GM23248 (cell line): ENCODE measurements at regions not wholly inside any gene's neighbourhood (a gene's known extent, or its start where the extent isn't known, plus 50 kb on each side); places are given as distances from the start of the nearest gene placed in this dataset.
A peak's percentile ranks its signal among the peaks of the same experiment; 100 is the strongest.

Experiments used
- DNase-seq: peaks from one replicate; pipeline ENCODE4 v3.0.0-alpha.2; 2015
- H2AFZ ChIP-seq: fragments of 200-600 bp; sonication (generic); 2 replicates; pipeline ENCODE4 v1.6.1; 2016; ENCODE audit warnings: antibody characterized with exemption
- H3F3A ChIP-seq: fragments of 200-600 bp; sonication (generic); 2 replicates; pipeline ENCODE4 v1.6.1; 2016; ENCODE audit warnings: mild to moderate bottlenecking, antibody characterized with exemption, mixed run types; ENCODE audit not compliant: insufficient read depth
- H3K27ac ChIP-seq: fragments of 200-600 bp; sonication (generic); 2 replicates; pipeline ENCODE4 v1.5.1; 2016; ENCODE audit warnings: mild to moderate bottlenecking
- H3K27me3 ChIP-seq: fragments of 200-600 bp; sonication (generic); replicated peaks from 2 replicates; pipeline ENCODE4 v1.6.1; 2016; ENCODE audit warnings: mild to moderate bottlenecking; ENCODE audit not compliant: insufficient read depth
- H3K36me3 ChIP-seq: fragments of 200-600 bp; sonication (generic); 2 replicates; pipeline ENCODE4 v1.6.1; 2016; ENCODE audit warnings: low read depth, mild to moderate bottlenecking
- H3K4me1 ChIP-seq: fragments of 200-600 bp; sonication (generic); 2 replicates; pipeline ENCODE4 v1.6.1; 2016; ENCODE audit warnings: mild to moderate bottlenecking; ENCODE audit not compliant: insufficient read depth
- H3K4me2 ChIP-seq: fragments of 200-600 bp; sonication (generic); one replicate; pipeline ENCODE4 v1.6.1; 2016; ENCODE audit warnings: mild to moderate bottlenecking; ENCODE audit not compliant: unreplicated experiment
- H3K4me3 ChIP-seq: fragments of 200-600 bp; sonication (generic); 2 replicates; pipeline ENCODE4 v1.5.1; 2016; ENCODE audit warnings: mild to moderate bottlenecking
- H3K79me2 ChIP-seq: fragments of 200-600 bp; sonication (generic); 2 replicates; pipeline ENCODE4 v1.6.1; 2016; ENCODE audit warnings: mild to moderate bottlenecking; ENCODE audit not compliant: insufficient read depth
- H3K9ac ChIP-seq: fragments of 200-600 bp; sonication (generic); 2 replicates; pipeline ENCODE4 v1.6.1; 2016; ENCODE audit warnings: mild to moderate bottlenecking
- H3K9me2 ChIP-seq: fragments of 200-600 bp; sonication (generic); 2 replicates; pipeline ENCODE4 v1.6.1; 2016; ENCODE audit warnings: mixed run types, mild to moderate bottlenecking, moderate library complexity; ENCODE audit not compliant: insufficient read depth
- H3K9me3 ChIP-seq: fragments of 200-600 bp; sonication (generic); one replicate; pipeline ENCODE4 v1.6.1; 2017; ENCODE audit warnings: low read depth
- H4K20me1 ChIP-seq: fragments of 200-600 bp; sonication (generic); 2 replicates; pipeline ENCODE4 v1.6.0; 2016; ENCODE audit not compliant: insufficient read depth
- EZH2 ChIP-seq: fragments of 200-600 bp; sonication (generic); IDR thresholded peaks from 2 replicates; pipeline ENCODE4 v1.6.1; 2018; ENCODE audit warnings: antibody characterized with exemption, mild to moderate bottlenecking; ENCODE audit not compliant: insufficient read depth, poor library complexity, severe bottlenecking
- EZH2phosphoT487 ChIP-seq: fragments of 200-600 bp; sonication (generic); IDR thresholded peaks from 2 replicates; pipeline ENCODE4 v1.6.1; 2018; ENCODE audit warnings: antibody characterized with exemption, moderate library complexity, mild to moderate bottlenecking, low read depth; ENCODE audit not compliant: insufficient read depth
- WGBS, 2 experiments: methylation state at CpG; one replicate each; pipeline ENCODE4 v1.1.6; 2015 to 2017; ENCODE audit warnings: low lambda C conversion rate in 2 of 2, low coverage in 1 of 2; ENCODE audit errors: missing lambda C conversion rate in 2 of 2; 5-methylcytosine and 5-hydroxymethylcytosine counted together
- in situ Hi-C: fragments of 300-500 bp; cut with MboI; formaldehyde crosslinking; loops from 2 replicates; pipeline ENCODE4 v1.15.0; 2020

DNA sequence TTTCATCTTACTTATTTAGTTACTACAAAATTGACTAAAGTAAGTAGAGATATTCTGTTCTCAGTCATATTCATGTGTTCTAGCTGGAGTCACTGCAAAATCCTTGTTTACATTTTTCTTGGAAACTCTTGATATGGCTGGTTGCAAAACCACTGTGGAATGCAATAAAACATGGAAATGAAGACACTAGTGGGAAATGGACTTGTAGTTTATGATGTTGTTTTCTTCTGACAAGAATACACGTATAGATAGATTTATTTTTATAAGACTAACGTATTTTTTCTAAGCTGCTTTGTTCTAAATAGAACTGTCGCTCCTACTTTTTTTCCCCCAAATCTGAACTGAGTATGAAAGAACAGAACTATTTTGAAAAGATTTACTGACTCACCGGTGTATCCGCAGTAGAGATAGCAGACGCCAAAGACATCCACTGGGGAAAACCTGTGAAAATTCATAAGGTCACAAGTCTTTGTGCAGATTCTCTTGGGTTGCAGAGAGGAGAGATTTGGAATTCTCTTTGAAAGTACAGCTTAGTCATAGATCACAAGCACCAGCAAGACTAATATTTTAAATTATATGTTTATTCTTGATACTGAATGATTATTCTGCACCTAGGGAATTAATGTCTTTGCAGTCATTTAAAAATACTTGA, 119.6 kb upstream of the TAF11L2 start:
- H3K27ac ChIP-seq = no peak overlapping the region
- H3K4me1 ChIP-seq = peaks cover 30% of the 10 kb centered on the region
- in situ Hi-C loops = no loop called here
- 74 to 76% methylated on average over 6 of the region's 6 CpGs for WGBS, 2 experiments
- H3K9me2 ChIP-seq = no peaks in the 10 kb centered on the region
- TF ChIP-seq EZH2phosphoT487 (no peak), EZH2 (no peak)
- no peaks in the 10 kb centered on the region for H4K20me1 ChIP-seq
- H3K27me3 ChIP-seq = no peaks in the 10 kb centered on the region
- H3K9me3 ChIP-seq = no peaks in the 10 kb centered on the region
- H3K4me2 ChIP-seq = peak overlapping the region; percentile 43
- peak; percentile 45 for DNase-seq
- H2AFZ ChIP-seq = no peak overlapping the region
- peaks cover 12% of the 10 kb centered on the region; the same call in 1 of the 2 replicates for H3F3A ChIP-seq
- H3K9ac ChIP-seq = no peak overlapping the region
- no peaks in the 10 kb centered on the region for H3K36me3 ChIP-seq
- H3K79me2 ChIP-seq = no peaks in the 10 kb centered on the region
- H3K4me3 ChIP-seq = no peak overlapping the region

DNA sequence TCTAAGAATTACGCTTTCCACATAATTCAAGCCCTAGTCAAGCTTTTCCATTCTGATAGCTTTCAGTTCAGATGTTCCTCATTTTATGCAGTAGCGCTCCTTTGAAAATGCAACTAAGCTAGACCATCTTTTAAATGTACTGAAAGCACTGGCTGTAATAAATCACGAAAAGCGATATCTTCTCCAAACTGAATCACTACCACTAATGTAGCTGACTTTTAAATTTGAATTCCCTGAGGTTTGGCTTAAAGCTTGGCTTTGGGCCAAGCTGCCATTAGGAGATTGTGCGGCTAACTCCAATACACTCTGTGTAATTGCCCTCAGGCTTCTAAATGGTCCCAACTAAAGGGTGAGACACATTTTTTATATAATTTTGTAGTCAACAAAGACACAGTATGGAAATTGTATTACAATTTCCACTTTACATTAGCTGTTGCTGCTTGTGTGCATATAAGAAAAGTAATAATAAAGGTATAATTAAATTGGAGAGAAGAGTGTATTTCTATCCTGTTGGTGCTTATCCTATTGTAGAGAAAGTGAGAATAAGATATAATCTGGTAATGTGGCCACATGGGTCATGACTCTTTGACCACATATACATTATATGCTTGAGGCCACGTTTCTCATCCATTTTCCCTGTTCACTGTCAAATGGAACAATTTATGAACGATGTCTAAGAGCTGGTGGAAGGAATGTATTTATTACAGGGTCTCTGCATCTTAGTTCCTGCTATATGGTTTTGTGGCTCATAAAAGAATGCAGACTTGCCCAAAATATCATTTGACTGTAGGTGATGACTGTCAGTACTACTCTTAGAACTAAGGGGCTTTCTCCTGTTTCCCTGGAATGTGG, 118.7 kb upstream of the TAF11L2 start:
- Histone ChIP-seq H3K4me2 (no peak overlapping the region), H3K79me2 (no peaks in the 10 kb centered on the region), H4K20me1 (no peaks in the 10 kb centered on the region), H3K4me1 (peaks cover 25% of the 10 kb centered on the region), H3K9ac (no peak overlapping the region), H3K27me3 (no peaks in the 10 kb centered on the region), H3K9me2 (no peaks in the 10 kb centered on the region), H3K27ac (no peak overlapping the region), H2AFZ (peak overlapping the region; percentile 13; the same call in 1 of the 2 replicates), H3F3A (peaks cover 12% of the 10 kb centered on the region; the same call in 1 of the 2 replicates), H3K4me3 (no peak overlapping the region), H3K36me3 (no peaks in the 10 kb centered on the region), H3K9me3 (no peaks in the 10 kb centered on the region)
- in situ Hi-C loops = no loop called here
- 51 to 61% methylated on average over 7 of the region's 7 CpGs for WGBS, 2 experiments
- TF ChIP-seq EZH2phosphoT487 = no peak
- no peak for TF ChIP-seq EZH2
- DNase-seq = peak; percentile 12

DNA sequence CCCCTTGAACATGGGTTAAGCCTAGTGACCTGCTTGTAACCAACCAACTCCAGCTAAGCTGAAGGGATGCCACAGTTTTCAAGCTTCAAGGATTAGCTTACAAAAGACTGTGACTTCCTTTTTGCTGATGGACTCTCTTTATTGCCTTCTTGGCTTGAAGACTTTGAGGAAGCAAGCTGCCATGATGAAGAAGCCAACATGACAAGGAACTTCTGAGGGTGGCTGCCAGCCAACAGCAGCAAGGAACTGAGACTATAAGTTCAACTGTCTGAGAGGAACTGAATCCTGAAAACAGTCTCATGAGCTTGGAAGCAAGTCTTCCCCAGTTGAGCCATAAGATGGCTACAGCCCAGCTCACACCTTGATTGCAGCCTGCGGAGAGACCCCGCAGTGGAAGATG, 116.1 kb upstream of the TAF11L2 start:
- no peak for DNase-seq
- Histone ChIP-seq H3K4me1 (peaks cover 23% of the 10 kb centered on the region), H3K4me3 (no peak overlapping the region), H2AFZ (no peak overlapping the region), H3K27me3 (no peaks in the 10 kb centered on the region), H3K4me2 (no peak overlapping the region), H3K9ac (no peak overlapping the region), H3F3A (peaks cover 12% of the 10 kb centered on the region; the same call in 1 of the 2 replicates), H3K9me3 (no peaks in the 10 kb centered on the region), H3K79me2 (no peaks in the 10 kb centered on the region), H4K20me1 (no peaks in the 10 kb centered on the region), H3K36me3 (no peaks in the 10 kb centered on the region), H3K27ac (no peak overlapping the region), H3K9me2 (no peaks in the 10 kb centered on the region)
- TF ChIP-seq EZH2phosphoT487 = no peak
- TF ChIP-seq EZH2 = no peak
- in situ Hi-C loops = no loop called here
- 78 to 80% methylated on average over 2 of the region's 2 CpGs for WGBS, 2 experiments

DNA sequence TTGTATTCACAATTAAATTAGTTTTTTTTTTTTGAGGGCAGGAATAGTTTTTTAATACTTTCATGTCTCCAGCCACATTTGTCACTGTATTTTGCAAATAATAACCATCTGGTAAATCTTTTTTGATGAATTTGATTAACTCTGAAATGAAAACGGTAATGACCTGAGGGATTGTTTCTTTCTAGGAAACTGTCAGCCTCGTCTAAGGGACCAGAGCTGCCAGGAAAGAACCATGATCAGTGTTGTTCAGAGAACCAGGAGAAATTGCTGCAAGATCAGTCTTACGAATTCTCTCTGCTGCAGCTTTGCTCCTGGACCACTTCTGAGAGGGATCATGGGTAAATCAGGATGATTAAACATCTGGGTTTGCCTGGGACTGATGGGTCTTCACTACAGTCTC, 114.5 kb upstream of the TAF11L2 start:
- no peaks in the 10 kb centered on the region for H4K20me1 ChIP-seq
- H3K9ac ChIP-seq = no peak overlapping the region
- no peak overlapping the region for H2AFZ ChIP-seq
- no peaks in the 10 kb centered on the region for H3K27me3 ChIP-seq
- no peaks in the 10 kb centered on the region for H3K9me2 ChIP-seq
- H3K9me3 ChIP-seq = no peaks in the 10 kb centered on the region
- H3K4me3 ChIP-seq = no peak overlapping the region
- peaks cover 7% of the 10 kb centered on the region; the same call in 1 of the 2 replicates for H3F3A ChIP-seq
- H3K36me3 ChIP-seq = no peaks in the 10 kb centered on the region
- TF ChIP-seq EZH2 = no peak
- TF ChIP-seq EZH2phosphoT487 = no peak
- H3K4me2 ChIP-seq = no peak overlapping the region
- WGBS, 2 experiments = 36 to 39% methylated on average over 3 of the region's 3 CpGs
- no peak for DNase-seq
- no peak overlapping the region for H3K27ac ChIP-seq
- H3K79me2 ChIP-seq = no peaks in the 10 kb centered on the region
- in situ Hi-C loops = no loop called here
- peaks cover 16% of the 10 kb centered on the region for H3K4me1 ChIP-seq
